Ishikawa (cell line): ENCODE measurements at regions not wholly inside any gene's neighbourhood (a gene's known extent, or its start where the extent isn't known, plus 50 kb on each side); places are given as distances from the start of the nearest gene placed in this dataset.

Source experiments
- CREB1 ChIP-seq: IDR thresholded peaks from 2 replicates; pipeline ENCODE4 v1.6.1; 2012; ENCODE audit warnings: low read depth
- EP300 ChIP-seq: IDR thresholded peaks from 2 replicates; pipeline ENCODE4 v1.6.1; 2012; ENCODE audit warnings: borderline replicate concordance
- FOXM1 ChIP-seq: IDR thresholded peaks from 2 replicates; pipeline ENCODE4 v1.6.1; 2012; ENCODE audit warnings: low read depth, borderline replicate concordance
- TCF12 ChIP-seq: IDR thresholded peaks from 2 replicates; pipeline ENCODE4 v1.6.1; 2012; ENCODE audit warnings: low read depth
- ZBTB7A ChIP-seq: IDR thresholded peaks from 2 replicates; pipeline ENCODE4 v1.6.1; 2012; ENCODE audit warnings: low read depth
- TF ChIP-seq, protein P1 (sequence below): IDR thresholded peaks from 2 replicates; pipeline ENCODE4 v1.6.1; 2012; ENCODE audit warnings: low read depth, mild to moderate bottlenecking

DNA sequence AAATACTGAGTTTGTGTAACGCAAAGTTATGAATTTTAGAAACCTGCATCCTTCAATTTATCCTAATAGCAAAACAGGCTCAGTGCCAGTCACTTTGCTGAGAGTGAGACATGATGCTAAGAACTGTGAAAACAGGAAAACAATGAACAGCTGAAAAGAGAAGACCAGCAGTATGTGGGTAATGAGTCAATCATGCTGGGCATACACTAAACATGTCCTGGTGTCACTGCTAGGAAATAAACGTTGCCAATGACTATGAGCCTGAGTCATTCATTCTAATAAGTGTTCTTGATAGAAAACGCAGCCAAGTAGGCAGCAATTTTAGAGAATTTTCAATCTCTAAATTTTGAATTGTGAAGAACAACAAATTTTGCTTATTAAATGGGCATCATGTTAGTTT is 237.3 kb downstream of the GALR1 start:
- no peak for TF ChIP-seq TCF12
- TF ChIP-seq EP300, result no peak
- no peak for TF ChIP-seq CREB1
- TF ChIP-seq, protein P1, sequence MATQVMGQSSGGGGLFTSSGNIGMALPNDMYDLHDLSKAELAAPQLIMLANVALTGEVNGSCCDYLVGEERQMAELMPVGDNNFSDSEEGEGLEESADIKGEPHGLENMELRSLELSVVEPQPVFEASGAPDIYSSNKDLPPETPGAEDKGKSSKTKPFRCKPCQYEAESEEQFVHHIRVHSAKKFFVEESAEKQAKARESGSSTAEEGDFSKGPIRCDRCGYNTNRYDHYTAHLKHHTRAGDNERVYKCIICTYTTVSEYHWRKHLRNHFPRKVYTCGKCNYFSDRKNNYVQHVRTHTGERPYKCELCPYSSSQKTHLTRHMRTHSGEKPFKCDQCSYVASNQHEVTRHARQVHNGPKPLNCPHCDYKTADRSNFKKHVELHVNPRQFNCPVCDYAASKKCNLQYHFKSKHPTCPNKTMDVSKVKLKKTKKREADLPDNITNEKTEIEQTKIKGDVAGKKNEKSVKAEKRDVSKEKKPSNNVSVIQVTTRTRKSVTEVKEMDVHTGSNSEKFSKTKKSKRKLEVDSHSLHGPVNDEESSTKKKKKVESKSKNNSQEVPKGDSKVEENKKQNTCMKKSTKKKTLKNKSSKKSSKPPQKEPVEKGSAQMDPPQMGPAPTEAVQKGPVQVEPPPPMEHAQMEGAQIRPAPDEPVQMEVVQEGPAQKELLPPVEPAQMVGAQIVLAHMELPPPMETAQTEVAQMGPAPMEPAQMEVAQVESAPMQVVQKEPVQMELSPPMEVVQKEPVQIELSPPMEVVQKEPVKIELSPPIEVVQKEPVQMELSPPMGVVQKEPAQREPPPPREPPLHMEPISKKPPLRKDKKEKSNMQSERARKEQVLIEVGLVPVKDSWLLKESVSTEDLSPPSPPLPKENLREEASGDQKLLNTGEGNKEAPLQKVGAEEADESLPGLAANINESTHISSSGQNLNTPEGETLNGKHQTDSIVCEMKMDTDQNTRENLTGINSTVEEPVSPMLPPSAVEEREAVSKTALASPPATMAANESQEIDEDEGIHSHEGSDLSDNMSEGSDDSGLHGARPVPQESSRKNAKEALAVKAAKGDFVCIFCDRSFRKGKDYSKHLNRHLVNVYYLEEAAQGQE, result no peak
- TF ChIP-seq ZBTB7A, result no peak
- no peak for TF ChIP-seq FOXM1
